ENCODE measurements at regions not wholly inside any gene's neighbourhood (a gene's known extent, or its start where the extent isn't known, plus 50 kb on each side); places are given as distances from the start of the nearest gene placed in this dataset.

- Histone ChIP-seq H3K4me3 (ENCODE audit: low read length) (no peak overlapping the region), H3K9ac (ENCODE audit: extremely low read depth, low read length, poor library complexity, severe bottlenecking) (no peak overlapping the region), H3K4me1 (ENCODE audit: control insufficient read depth, insufficient read depth, low read length) (no peaks in the 10 kb centered on the region), H3K9me3 (ENCODE audit: control insufficient read depth, low read length) (no peaks in the 10 kb centered on the region), H3K36me3 (ENCODE audit: control insufficient read depth, insufficient read depth, low read length) (no peaks in the 10 kb centered on the region), H3K27ac (ENCODE audit: low read depth, low read length) (no peak overlapping the region), H3K27me3 (ENCODE audit: control insufficient read depth, insufficient read depth, low read length, poor library complexity, severe bottlenecking) (no peaks in the 10 kb centered on the region)
- no peak overlapping the region for H3K4me3 Mint-ChIP-seq
- DNase-seq = peak; percentile 90
- peak; percentile 90 for TF ChIP-seq CTCF (conservative IDR thresholded peaks at IDR 0.05)
- H3K9me3 Mint-ChIP-seq = no peaks in the 10 kb centered on the region
- WGBS, 2 experiments (ENCODE audit: insufficient coverage in 1 of 2, insufficient read length in 1 of 2) = 31 to 37% methylated on average over 4 to 12 of the region's 16 CpGs
- H3K36me3 Mint-ChIP-seq (ENCODE audit: low read depth) = no peaks in the 10 kb centered on the region
- H3K27me3 Mint-ChIP-seq (ENCODE audit: insufficient read depth) = no peaks in the 10 kb centered on the region
- H3K4me1 Mint-ChIP-seq = no peaks in the 10 kb centered on the region
- H3K27ac Mint-ChIP-seq = no peak overlapping the region
Observed at GRCh38 chr21:28745131-28746016, 247.3 kb downstream of the LTN1 start.

GRCh38 chr21:28743723-28744122 is 249.0 kb downstream of the LTN1 start:
- no peaks in the 10 kb centered on the region for H3K27me3 ChIP-seq (ENCODE audit: control insufficient read depth, insufficient read depth, low read length, poor library complexity, severe bottlenecking)
- no peak for TF ChIP-seq CTCF (conservative IDR thresholded peaks at IDR 0.05)
- no peaks in the 10 kb centered on the region for H3K9me3 ChIP-seq (ENCODE audit: control insufficient read depth, low read length)
- no peak overlapping the region for H3K9ac ChIP-seq (ENCODE audit: extremely low read depth, low read length, poor library complexity, severe bottlenecking)
- no peak for DNase-seq
- no peaks in the 10 kb centered on the region for H3K36me3 ChIP-seq (ENCODE audit: control insufficient read depth, insufficient read depth, low read length)
- H3K27ac ChIP-seq (ENCODE audit: low read depth, low read length) = no peak overlapping the region
- WGBS, 2 experiments (ENCODE audit: insufficient coverage in 1 of 2, insufficient read length in 1 of 2) = 56% methylated on average over 1 of the region's 1 CpG; no CpG with 5 or more reads in 1 of the 2 experiments
- no peaks in the 10 kb centered on the region for H3K36me3 Mint-ChIP-seq (ENCODE audit: low read depth)
- no peaks in the 10 kb centered on the region for H3K9me3 Mint-ChIP-seq
- no peak overlapping the region for H3K27ac Mint-ChIP-seq
- H3K4me1 Mint-ChIP-seq = peaks cover 1% of the 10 kb centered on the region
- H3K27me3 Mint-ChIP-seq (ENCODE audit: insufficient read depth) = no peaks in the 10 kb centered on the region
- H3K4me1 ChIP-seq (ENCODE audit: control insufficient read depth, insufficient read depth, low read length) = no peaks in the 10 kb centered on the region
- H3K4me3 ChIP-seq (ENCODE audit: low read length) = no peak overlapping the region
- no peak overlapping the region for H3K4me3 Mint-ChIP-seq

- no peaks in the 10 kb centered on the region for H3K27me3 ChIP-seq (ENCODE audit: control insufficient read depth, insufficient read depth, low read length, poor library complexity, severe bottlenecking)
- DNase-seq = no peak
- no peaks in the 10 kb centered on the region for H3K9me3 ChIP-seq (ENCODE audit: control insufficient read depth, low read length)
- no peaks in the 10 kb centered on the region for H3K36me3 ChIP-seq (ENCODE audit: control insufficient read depth, insufficient read depth, low read length)
- H3K9ac ChIP-seq (ENCODE audit: extremely low read depth, low read length, poor library complexity, severe bottlenecking) = no peak overlapping the region
- 93% methylated on average over 2 of the region's 3 CpGs; no CpG with 5 or more reads in 1 of the 2 experiments for WGBS, 2 experiments (ENCODE audit: insufficient coverage in 1 of 2, insufficient read length in 1 of 2)
- H3K4me1 ChIP-seq (ENCODE audit: control insufficient read depth, insufficient read depth, low read length) = no peaks in the 10 kb centered on the region
- no peak overlapping the region for H3K4me3 ChIP-seq (ENCODE audit: low read length)
- peaks cover 13% of the 10 kb centered on the region for H3K4me1 Mint-ChIP-seq
- no peak overlapping the region for H3K4me3 Mint-ChIP-seq
- no peaks in the 10 kb centered on the region for H3K27me3 Mint-ChIP-seq (ENCODE audit: insufficient read depth)
- H3K36me3 Mint-ChIP-seq (ENCODE audit: low read depth) = no peaks in the 10 kb centered on the region
- H3K9me3 Mint-ChIP-seq = no peaks in the 10 kb centered on the region
- TF ChIP-seq CTCF (conservative IDR thresholded peaks at IDR 0.05) = peak; percentile 29
- H3K27ac ChIP-seq (ENCODE audit: low read depth, low read length) = no peak overlapping the region
- no peak overlapping the region for H3K27ac Mint-ChIP-seq
Observed at GRCh38 chr21:28742527-28742926, 250.2 kb downstream of the LTN1 start.

Measured in endodermal cell (in vitro differentiated cells).